ENCODE measurements at regions not wholly inside any gene's neighbourhood (a gene's known extent, or its start where the extent isn't known, plus 50 kb on each side); places are given as distances from the start of the nearest gene placed in this dataset.

- Histone ChIP-seq H2AK5ac (ENCODE audit: insufficient read length, low read length) (no peak overlapping the region), H3K9me3 (ENCODE audit: control insufficient read depth, low read depth, low read length) (no peaks in the 10 kb centered on the region), H3K18ac (ENCODE audit: insufficient read length, low read depth, low read length) (no peak overlapping the region), H3K9ac (ENCODE audit: extremely low read depth, insufficient read length, low read length) (no peak overlapping the region), H3K4me2 (ENCODE audit: insufficient read depth, insufficient read length, low read length) (no peak overlapping the region), H3K79me1 (ENCODE audit: insufficient read depth, low read depth, low read length, poor library complexity, severe bottlenecking) (no peaks in the 10 kb centered on the region), H3K14ac (ENCODE audit: insufficient read depth, low read length) (no peak overlapping the region), H3K23ac (ENCODE audit: insufficient read length, low read depth, low read length) (no peak overlapping the region), H3K27ac (ENCODE audit: insufficient read length, low read depth, low read length) (no peak overlapping the region), H3K4me1 (ENCODE audit: insufficient read depth, low read length) (no peaks in the 10 kb centered on the region; the same call in 1 of the 2 replicates), H2BK20ac (ENCODE audit: low read depth, low read length, poor library complexity, severe bottlenecking) (no peak overlapping the region), H3K56ac (ENCODE audit: insufficient read length, low read depth, low read length) (no peak overlapping the region), H4K91ac (ENCODE audit: insufficient read length, low read depth, low read length) (no peak overlapping the region), H4K8ac (replicated peaks; ENCODE audit: insufficient read length, low read depth, low read length) (no peak overlapping the region), H2AFZ (ENCODE audit: low read length) (no peak overlapping the region), H3K4ac (ENCODE audit: low read depth, low read length) (no peak overlapping the region), H2BK15ac (ENCODE audit: low read depth, low read length) (no peak overlapping the region), H3K23me2 (ENCODE audit: insufficient read length, low read depth, low read length, poor library complexity, severe bottlenecking) (no peaks in the 10 kb centered on the region), H4K20me1 (ENCODE audit: control insufficient read depth, insufficient read depth, insufficient read length) (no peaks in the 10 kb centered on the region), H3K27me3 (ENCODE audit: insufficient read depth, low read length) (no peaks in the 10 kb centered on the region), H4K5ac (ENCODE audit: insufficient read length, low read depth, low read length) (no peak overlapping the region), H2BK5ac (ENCODE audit: insufficient read length, low read length) (no peak overlapping the region), H2BK12ac (ENCODE audit: insufficient read length, low read depth, low read length) (no peak overlapping the region), H3T11ph (ENCODE audit: low read length) (no peak overlapping the region), H3K79me2 (ENCODE audit: insufficient read depth, low read length) (no peaks in the 10 kb centered on the region), H2BK120ac (ENCODE audit: low read depth, low read length, poor library complexity, severe bottlenecking) (no peak overlapping the region)
- peak; percentile 28 for DNase-seq
- Mint-ChIP-seq H3K36me3 (ENCODE audit: insufficient read depth in 1 of 3, low read depth in 3 of 3) (peaks cover 0 to 4% (median 0%) of the 10 kb centered on the region in 3 experiments; a peak in 4 of 7 replicates), H3K9me3 (peaks cover 0 to 7% of the 10 kb centered on the region in 2 experiments; a peak in 4 of 5 replicates), H3K27me3 (ENCODE audit: low read depth) (no peaks in the 10 kb centered on the region), H3K27ac (no peak overlapping the region), H3K4me1 (no peaks in the 10 kb centered on the region), H3K4me3 (no peak overlapping the region)
- no CpG with 5 or more reads among the region's 7 CpGs for WGBS (ENCODE audit: extremely low coverage, insufficient read length, low lambda C conversion rate)
- TF ChIP-seq, protein P1, sequence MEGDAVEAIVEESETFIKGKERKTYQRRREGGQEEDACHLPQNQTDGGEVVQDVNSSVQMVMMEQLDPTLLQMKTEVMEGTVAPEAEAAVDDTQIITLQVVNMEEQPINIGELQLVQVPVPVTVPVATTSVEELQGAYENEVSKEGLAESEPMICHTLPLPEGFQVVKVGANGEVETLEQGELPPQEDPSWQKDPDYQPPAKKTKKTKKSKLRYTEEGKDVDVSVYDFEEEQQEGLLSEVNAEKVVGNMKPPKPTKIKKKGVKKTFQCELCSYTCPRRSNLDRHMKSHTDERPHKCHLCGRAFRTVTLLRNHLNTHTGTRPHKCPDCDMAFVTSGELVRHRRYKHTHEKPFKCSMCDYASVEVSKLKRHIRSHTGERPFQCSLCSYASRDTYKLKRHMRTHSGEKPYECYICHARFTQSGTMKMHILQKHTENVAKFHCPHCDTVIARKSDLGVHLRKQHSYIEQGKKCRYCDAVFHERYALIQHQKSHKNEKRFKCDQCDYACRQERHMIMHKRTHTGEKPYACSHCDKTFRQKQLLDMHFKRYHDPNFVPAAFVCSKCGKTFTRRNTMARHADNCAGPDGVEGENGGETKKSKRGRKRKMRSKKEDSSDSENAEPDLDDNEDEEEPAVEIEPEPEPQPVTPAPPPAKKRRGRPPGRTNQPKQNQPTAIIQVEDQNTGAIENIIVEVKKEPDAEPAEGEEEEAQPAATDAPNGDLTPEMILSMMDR (conservative IDR thresholded peaks at IDR 0.05): no peak
Measured at GRCh38 chr5:67315082-67315989, 118.7 kb upstream of the CD180 start.
